ENCODE measurements at regions not wholly inside any gene's neighbourhood (a gene's known extent, or its start where the extent isn't known, plus 50 kb on each side); places are given as distances from the start of the nearest gene placed in this dataset.
A peak's percentile ranks its signal among the peaks of the same experiment; 100 is the strongest.
"Not testable (repeated sequence)": the region's sequence is repeated elsewhere in the genome, so short reads cannot be mapped to it uniquely, and the experiment has no call there.

DNA sequence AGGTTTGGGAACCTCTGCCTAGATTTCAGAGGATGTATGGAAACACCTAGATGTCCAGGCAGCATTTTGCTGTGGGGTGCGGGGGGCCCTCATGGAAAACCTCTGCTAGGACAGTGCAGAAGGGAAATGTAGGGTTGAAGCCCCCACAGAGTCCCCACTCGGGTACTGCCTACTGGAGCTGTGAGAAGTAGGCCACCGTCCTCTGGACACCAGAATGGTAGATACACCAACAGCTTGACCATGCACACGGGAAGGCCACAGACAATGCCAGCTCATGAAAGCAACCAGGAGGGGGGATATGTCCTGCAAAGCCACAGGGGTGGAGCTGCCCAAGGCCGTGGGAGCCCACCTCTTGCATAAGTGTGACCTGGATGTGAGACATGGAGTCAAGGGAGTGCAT is 1336.5 kb downstream of the SPATA31A7 start:
- H3K4me1 Mint-ChIP-seq; H3K36me3 ChIP-seq (ENCODE audit: insufficient read depth, low read length); H3K27ac Mint-ChIP-seq; CTCF ChIA-PET (ENCODE audit: partially characterized antibody); H3K36me3 Mint-ChIP-seq; H3K9me3 ChIP-seq (ENCODE audit: control insufficient read depth in 1 of 2, low read length in 2 of 2); DNase-seq; H3K4me3 Mint-ChIP-seq; H3K27me3 Mint-ChIP-seq; H3K27me3 ChIP-seq (ENCODE audit: insufficient read depth, low read length); POLR2A ChIA-PET (ENCODE audit: partially characterized antibody); H3K27ac ChIP-seq (ENCODE audit: low read depth, low read length); H3K4me3 ChIP-seq (ENCODE audit: low read length in 2 of 2); intact Hi-C loops (cut with micrococcal nuclease); H3K4me1 ChIP-seq (ENCODE audit: insufficient read depth, low read length); H3K9me3 Mint-ChIP-seq: not testable (repeated sequence)

DNA sequence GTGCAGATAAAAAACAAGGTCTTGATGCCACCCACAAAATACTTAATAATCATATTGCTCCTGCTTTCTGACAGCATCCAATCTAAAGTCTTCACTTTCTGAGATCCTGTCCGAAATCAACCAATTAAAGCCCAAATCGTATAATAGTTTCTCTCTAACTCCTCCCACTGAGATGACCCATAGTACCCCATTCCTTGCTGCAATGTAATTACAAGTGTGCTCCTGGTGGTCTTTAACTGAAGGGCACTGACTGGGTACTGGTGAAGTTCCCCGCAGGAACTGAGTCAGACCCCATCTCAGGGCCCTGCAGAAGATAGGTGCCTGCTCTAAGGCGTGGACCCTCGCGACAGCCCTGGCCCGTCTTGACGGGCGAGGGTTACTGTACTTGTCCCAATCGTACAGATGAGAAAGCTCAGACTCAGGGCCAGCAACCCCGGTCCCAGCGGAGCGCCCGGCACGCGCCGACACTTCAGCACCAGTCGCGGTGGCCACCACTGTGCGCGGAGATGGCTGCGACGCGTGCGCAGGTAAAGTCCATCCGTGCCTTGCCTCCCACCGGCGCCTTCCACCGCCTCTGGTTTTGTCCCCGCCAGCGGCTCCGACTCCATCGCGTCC is 1342.4 kb downstream of the SPATA31A7 start:
- H3K4me3 ChIP-seq (ENCODE audit: low read length in 2 of 2); H3K36me3 ChIP-seq (ENCODE audit: insufficient read depth, low read length); H3K27me3 Mint-ChIP-seq; H3K4me1 ChIP-seq (ENCODE audit: insufficient read depth, low read length); H3K4me1 Mint-ChIP-seq; H3K9me3 Mint-ChIP-seq; H3K36me3 Mint-ChIP-seq; H3K27me3 ChIP-seq (ENCODE audit: insufficient read depth, low read length); CTCF ChIA-PET (ENCODE audit: partially characterized antibody); H3K27ac Mint-ChIP-seq; intact Hi-C loops (cut with micrococcal nuclease); H3K27ac ChIP-seq (ENCODE audit: low read depth, low read length); H3K9me3 ChIP-seq (ENCODE audit: control insufficient read depth in 1 of 2, low read length in 2 of 2); POLR2A ChIA-PET (ENCODE audit: partially characterized antibody): not testable (repeated sequence)
- DNase-seq, result peak in 1 of 5 donors; percentile 23
- H3K4me3 Mint-ChIP-seq, result peak overlapping the region in 4 of 8 donors; percentile 84 to 89 (median 88)

- H3K4me3 Mint-ChIP-seq, result peak overlapping the region in 4 of 8 donors; percentile 84 to 89 (median 88)
Observed at GRCh38 chr9:62532777-62533173, 1342.9 kb downstream of the SPATA31A7 start.

GRCh38 chr9:62550539-62550938 is 1360.7 kb downstream of the SPATA31A7 start:
- H3K4me1 Mint-ChIP-seq; H3K27me3 Mint-ChIP-seq; H3K36me3 Mint-ChIP-seq; H3K27ac Mint-ChIP-seq; H3K4me1 ChIP-seq (ENCODE audit: insufficient read depth, low read length); H3K4me3 ChIP-seq (ENCODE audit: low read length in 2 of 2); H3K9me3 ChIP-seq (ENCODE audit: control insufficient read depth in 1 of 2, low read length in 2 of 2); CTCF ChIA-PET (ENCODE audit: partially characterized antibody); H3K4me3 Mint-ChIP-seq; H3K36me3 ChIP-seq (ENCODE audit: insufficient read depth, low read length); H3K9me3 Mint-ChIP-seq; H3K27ac ChIP-seq (ENCODE audit: low read depth, low read length); intact Hi-C loops (cut with micrococcal nuclease); H3K27me3 ChIP-seq (ENCODE audit: insufficient read depth, low read length); POLR2A ChIA-PET (ENCODE audit: partially characterized antibody): not testable (repeated sequence)
- peak in 2 of 5 donors; percentile 3 to 20 for DNase-seq

More at GRCh38 chr9:62532777-62533173, 1342.9 kb downstream of the SPATA31A7 start:
- H3K4me1 ChIP-seq (ENCODE audit: insufficient read depth, low read length); intact Hi-C loops (cut with micrococcal nuclease); H3K4me1 Mint-ChIP-seq; H3K9me3 ChIP-seq (ENCODE audit: control insufficient read depth in 1 of 2, low read length in 2 of 2); H3K9me3 Mint-ChIP-seq; H3K4me3 ChIP-seq (ENCODE audit: low read length in 2 of 2); H3K36me3 ChIP-seq (ENCODE audit: insufficient read depth, low read length); H3K36me3 Mint-ChIP-seq; CTCF ChIA-PET (ENCODE audit: partially characterized antibody); POLR2A ChIA-PET (ENCODE audit: partially characterized antibody); H3K27ac ChIP-seq (ENCODE audit: low read depth, low read length); H3K27me3 Mint-ChIP-seq; H3K27me3 ChIP-seq (ENCODE audit: insufficient read depth, low read length): not testable (repeated sequence)
- peak overlapping the region in 4 of 7 donors; percentile 47 to 77 (median 58) for H3K27ac Mint-ChIP-seq
- peak in 2 of 5 donors; percentile 34 to 39 for DNase-seq

DNA sequence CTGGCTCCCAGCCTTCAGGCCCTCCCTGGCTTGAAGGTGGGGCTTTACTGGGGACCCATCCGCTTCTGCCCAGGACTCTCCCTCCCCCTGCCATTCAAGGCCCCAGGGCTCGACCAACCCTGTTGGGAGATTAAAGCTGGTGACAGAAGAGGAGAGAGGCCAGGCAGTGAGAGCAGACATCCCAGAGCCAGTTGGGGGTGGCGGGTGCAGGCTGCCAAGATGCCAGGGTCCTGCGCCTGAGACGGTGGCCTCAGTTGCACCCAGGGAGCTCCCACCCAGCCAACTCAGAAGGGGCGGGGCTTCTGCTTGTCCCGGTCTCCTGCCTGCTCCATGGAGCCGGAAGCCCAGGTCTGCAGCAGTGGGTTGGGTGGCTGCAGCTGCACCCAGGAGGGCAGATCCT is 1370.8 kb downstream of the SPATA31A7 start:
- DNase-seq; H3K9me3 Mint-ChIP-seq; POLR2A ChIA-PET (ENCODE audit: partially characterized antibody); H3K27me3 ChIP-seq (ENCODE audit: insufficient read depth, low read length); H3K27ac Mint-ChIP-seq; CTCF ChIA-PET (ENCODE audit: partially characterized antibody); H3K27ac ChIP-seq (ENCODE audit: low read depth, low read length); H3K4me3 Mint-ChIP-seq; H3K4me1 ChIP-seq (ENCODE audit: insufficient read depth, low read length); H3K4me3 ChIP-seq (ENCODE audit: low read length in 2 of 2); H3K36me3 Mint-ChIP-seq; H3K4me1 Mint-ChIP-seq; H3K27me3 Mint-ChIP-seq; H3K36me3 ChIP-seq (ENCODE audit: insufficient read depth, low read length); H3K9me3 ChIP-seq (ENCODE audit: control insufficient read depth in 1 of 2, low read length in 2 of 2); intact Hi-C loops (cut with micrococcal nuclease): not testable (repeated sequence)

DNA sequence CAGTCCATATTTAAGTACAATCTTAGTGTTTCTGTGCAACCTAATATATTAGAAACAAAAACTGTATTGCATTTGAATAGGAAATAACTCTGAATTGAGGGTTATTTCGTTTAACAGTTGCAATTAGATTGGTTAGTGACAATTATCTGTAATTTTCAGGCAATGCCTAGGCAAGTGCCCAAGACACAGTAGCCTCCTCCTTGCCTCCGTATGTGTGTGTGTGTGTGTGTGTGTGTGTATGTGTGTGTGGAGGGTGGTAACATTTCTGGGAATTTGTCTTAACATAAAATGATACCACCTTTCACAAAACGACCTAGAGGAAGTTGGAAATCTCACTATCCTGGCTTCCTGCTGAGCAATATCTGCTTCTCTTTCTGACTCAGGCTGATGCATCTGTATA is 1375.3 kb downstream of the SPATA31A7 start:
- H3K36me3 ChIP-seq (ENCODE audit: insufficient read depth, low read length); H3K4me1 ChIP-seq (ENCODE audit: insufficient read depth, low read length); H3K27me3 ChIP-seq (ENCODE audit: insufficient read depth, low read length); H3K9me3 Mint-ChIP-seq; H3K4me3 ChIP-seq (ENCODE audit: low read length in 2 of 2); CTCF ChIA-PET (ENCODE audit: partially characterized antibody); H3K27ac ChIP-seq (ENCODE audit: low read depth, low read length); H3K4me3 Mint-ChIP-seq; H3K36me3 Mint-ChIP-seq; H3K9me3 ChIP-seq (ENCODE audit: control insufficient read depth in 1 of 2, low read length in 2 of 2); H3K27ac Mint-ChIP-seq; H3K4me1 Mint-ChIP-seq; POLR2A ChIA-PET (ENCODE audit: partially characterized antibody); intact Hi-C loops (cut with micrococcal nuclease); H3K27me3 Mint-ChIP-seq; DNase-seq: not testable (repeated sequence)

- H3K4me1 Mint-ChIP-seq; H3K27ac Mint-ChIP-seq; H3K9me3 ChIP-seq (ENCODE audit: control insufficient read depth in 1 of 2, low read length in 2 of 2); H3K27me3 Mint-ChIP-seq; H3K4me3 Mint-ChIP-seq; intact Hi-C loops (cut with micrococcal nuclease); H3K4me3 ChIP-seq (ENCODE audit: low read length in 2 of 2); H3K27ac ChIP-seq (ENCODE audit: low read depth, low read length); POLR2A ChIA-PET (ENCODE audit: partially characterized antibody); H3K36me3 Mint-ChIP-seq; H3K36me3 ChIP-seq (ENCODE audit: insufficient read depth, low read length); DNase-seq; CTCF ChIA-PET (ENCODE audit: partially characterized antibody); H3K4me1 ChIP-seq (ENCODE audit: insufficient read depth, low read length); H3K27me3 ChIP-seq (ENCODE audit: insufficient read depth, low read length); H3K9me3 Mint-ChIP-seq: not testable (repeated sequence)
Observed at GRCh38 chr9:62566430-62566829, 1376.6 kb downstream of the SPATA31A7 start.

DNA sequence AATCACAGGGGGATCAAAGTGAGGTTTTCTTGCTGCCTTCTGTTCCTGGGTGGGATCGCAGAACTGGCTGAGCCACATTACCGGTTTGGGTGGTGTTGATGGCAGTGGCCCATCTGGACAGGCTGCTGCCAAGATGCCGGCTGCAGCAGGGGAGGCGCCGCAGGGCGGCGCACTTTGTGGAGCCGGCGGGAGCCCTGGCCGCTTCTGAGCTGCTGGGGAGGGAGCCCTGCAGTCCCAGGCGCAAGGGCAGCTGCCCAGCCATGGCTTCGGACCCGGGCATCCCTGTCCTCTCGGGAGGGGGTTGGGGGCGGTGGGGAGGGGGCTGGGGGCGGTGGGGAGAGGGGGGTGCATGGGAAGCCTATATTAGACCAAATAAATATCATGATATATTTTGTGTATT is 1407.3 kb downstream of the SPATA31A7 start:
- H3K27me3 Mint-ChIP-seq; POLR2A ChIA-PET (ENCODE audit: partially characterized antibody); H3K9me3 Mint-ChIP-seq; H3K4me3 Mint-ChIP-seq; CTCF ChIA-PET (ENCODE audit: partially characterized antibody); H3K27ac Mint-ChIP-seq; H3K9me3 ChIP-seq (ENCODE audit: control insufficient read depth in 1 of 2, low read length in 2 of 2); H3K4me1 ChIP-seq (ENCODE audit: insufficient read depth, low read length); H3K36me3 Mint-ChIP-seq; DNase-seq; intact Hi-C loops (cut with micrococcal nuclease); H3K4me1 Mint-ChIP-seq; H3K27ac ChIP-seq (ENCODE audit: low read depth, low read length); H3K36me3 ChIP-seq (ENCODE audit: insufficient read depth, low read length); H3K4me3 ChIP-seq (ENCODE audit: low read length in 2 of 2); H3K27me3 ChIP-seq (ENCODE audit: insufficient read depth, low read length): not testable (repeated sequence)
